ENCODE measurements at regions not wholly inside any gene's neighbourhood (a gene's known extent, or its start where the extent isn't known, plus 50 kb on each side); places are given as distances from the start of the nearest gene placed in this dataset.

DNA sequence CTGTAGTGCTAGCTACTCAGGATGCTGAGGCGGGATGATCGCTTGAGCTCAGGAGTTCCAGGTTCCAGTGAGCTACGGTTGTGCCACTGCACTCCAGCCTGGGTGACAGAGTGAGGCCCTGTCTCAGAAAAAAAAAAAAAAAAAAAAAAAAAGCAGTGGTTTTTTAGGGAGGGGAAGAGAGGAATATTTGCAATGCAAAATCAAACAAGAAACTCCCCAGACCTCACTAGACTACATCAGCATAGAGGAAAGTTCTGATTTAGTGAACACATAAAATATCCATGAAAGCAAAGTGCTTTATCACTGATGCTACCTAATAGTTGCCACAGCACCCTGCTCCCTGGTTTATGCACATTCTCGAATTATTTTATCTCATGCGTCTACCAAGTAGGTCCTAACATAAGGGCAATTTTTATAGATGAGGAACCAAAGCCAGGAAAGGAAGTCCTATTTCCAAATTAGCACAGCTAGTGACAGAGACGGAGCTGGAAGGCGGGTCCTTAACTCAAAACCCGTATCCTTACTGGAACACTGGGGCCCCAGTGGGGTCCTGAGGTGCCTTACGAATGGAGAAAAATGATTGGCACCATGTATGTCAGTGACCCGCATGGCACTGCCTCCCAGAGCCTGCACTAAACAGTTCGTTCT lies 50.7 kb upstream of the GPR157 start:
- in situ Hi-C loops (cut with HindIII; ENCODE audit: low pct_ligation_motif_present, low pct_unique_long_range_greater_than_20kb, low sequenced_read_pairs) = no loop called here
- DNase-seq = no peak

- in situ Hi-C loops (cut with HindIII; ENCODE audit: low pct_ligation_motif_present, low pct_unique_long_range_greater_than_20kb, low sequenced_read_pairs) = no loop called here
- DNase-seq = no peak
These were observed 51.4 kb upstream of the GPR157 start for GRCh38 chr1:9180111-9180819.

- in situ Hi-C loops (cut with HindIII; ENCODE audit: low pct_ligation_motif_present, low pct_unique_long_range_greater_than_20kb, low sequenced_read_pairs) = no loop called here
These were observed 52.4 kb upstream of the GPR157 start for GRCh38 chr1:9181176-9181906.

GRCh38 chr1:9181990-9182783 lies 52.4 kb upstream of the H6PD start:
- in situ Hi-C loops (cut with HindIII; ENCODE audit: low pct_ligation_motif_present, low pct_unique_long_range_greater_than_20kb, low sequenced_read_pairs) = no loop called here
- DNase-seq = peak; percentile 52

More at GRCh38 chr1:9181176-9181906, 52.4 kb upstream of the GPR157 start:
- peak; percentile 65 for DNase-seq

DNA sequence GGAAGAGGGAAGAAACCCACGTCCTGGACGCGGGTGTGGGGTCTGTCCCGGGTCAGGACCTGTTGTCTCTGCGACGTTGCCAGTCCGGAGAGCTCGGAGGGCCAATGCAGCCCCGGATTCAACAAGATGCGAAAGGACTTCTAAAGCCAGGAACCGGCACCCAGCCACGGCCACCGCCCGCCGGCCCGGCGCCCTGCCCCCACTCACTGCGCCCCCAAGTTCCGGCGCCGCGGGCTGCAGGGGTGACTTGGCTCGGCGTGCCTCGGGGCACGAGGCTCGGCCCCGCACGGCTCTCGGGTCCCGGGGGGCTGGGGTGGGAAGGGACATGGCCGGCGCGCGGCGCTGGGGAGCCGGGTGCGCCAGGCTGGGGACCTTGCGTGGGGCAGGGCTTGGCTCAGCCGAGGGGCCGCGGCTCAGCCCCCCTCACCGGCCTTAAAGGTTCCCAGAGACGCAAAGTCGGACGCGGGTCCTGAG lies 51.8 kb upstream of the H6PD start:
- in situ Hi-C loops (cut with HindIII; ENCODE audit: low pct_ligation_motif_present, low pct_unique_long_range_greater_than_20kb, low sequenced_read_pairs) = no loop called here
- no peak for DNase-seq

DNA sequence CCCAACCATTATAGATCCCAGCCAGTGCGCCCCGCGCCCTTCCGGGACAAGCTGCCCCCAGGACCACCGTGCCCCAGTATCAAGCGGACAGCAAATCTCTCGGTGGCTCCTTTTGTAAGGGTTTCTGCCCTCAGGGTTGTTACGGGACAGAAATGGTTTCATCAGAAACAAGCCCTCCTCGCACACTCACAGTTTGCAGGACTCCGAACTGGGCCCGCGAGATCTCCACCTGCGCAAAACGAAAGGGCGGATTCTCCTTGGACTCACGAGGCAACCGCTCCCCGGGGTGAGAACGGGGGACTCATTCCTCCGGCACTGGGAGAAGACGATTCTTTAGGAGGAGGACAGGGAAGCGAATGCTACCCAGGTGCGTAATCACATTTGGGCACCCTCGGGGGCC lies 51.1 kb upstream of the H6PD start:
- no peak for DNase-seq
- in situ Hi-C loops (cut with HindIII; ENCODE audit: low pct_ligation_motif_present, low pct_unique_long_range_greater_than_20kb, low sequenced_read_pairs) = no loop called here

DNA sequence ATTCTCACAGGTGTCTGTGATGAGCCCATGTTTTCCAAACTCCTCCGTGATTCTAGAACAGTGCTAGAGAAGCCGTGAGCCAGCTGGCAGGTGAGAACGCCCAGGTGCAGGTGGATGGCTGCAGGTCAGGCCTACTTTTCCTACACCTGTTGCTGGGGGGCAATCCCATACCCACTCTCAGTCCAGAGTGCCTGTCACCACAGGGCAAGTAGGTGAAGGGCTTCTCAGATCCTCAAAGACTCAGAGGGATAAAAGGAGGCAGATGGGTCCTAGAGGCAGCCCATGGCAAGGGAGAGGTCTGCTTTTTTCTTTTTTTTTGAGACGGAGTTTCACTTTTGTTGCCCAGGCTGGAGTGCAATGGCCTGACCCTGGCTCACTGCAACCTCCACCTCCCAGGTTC lies 50.7 kb upstream of the H6PD start:
- in situ Hi-C loops (cut with HindIII; ENCODE audit: low pct_ligation_motif_present, low pct_unique_long_range_greater_than_20kb, low sequenced_read_pairs) = no loop called here
- DNase-seq = no peak

DNA sequence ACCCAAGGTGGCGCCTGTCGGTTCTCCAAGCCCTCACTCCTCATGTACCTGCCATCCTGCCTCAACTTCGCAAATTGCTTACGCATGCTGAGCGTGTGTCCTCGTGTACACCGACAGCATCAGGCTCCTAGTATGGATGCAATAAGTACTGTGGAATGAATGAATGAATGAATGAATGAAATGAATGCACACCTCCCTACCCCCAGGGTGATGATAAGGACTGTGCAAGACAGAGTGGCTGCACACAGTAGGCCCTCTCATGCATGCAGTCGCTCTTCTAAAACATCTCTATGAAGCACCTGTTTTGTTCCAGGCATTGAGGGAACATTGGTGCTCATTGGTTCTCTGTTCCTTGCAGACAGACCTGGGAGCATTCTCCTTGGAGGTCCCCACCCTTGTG lies 49.8 kb upstream of the H6PD start:
- DNase-seq = no peak
- in situ Hi-C loops (cut with HindIII; ENCODE audit: low pct_ligation_motif_present, low pct_unique_long_range_greater_than_20kb, low sequenced_read_pairs) = no loop called here
